ENCODE measurements at regions not wholly inside any gene's neighbourhood (a gene's known extent, or its start where the extent isn't known, plus 50 kb on each side); places are given as distances from the start of the nearest gene placed in this dataset.

DNA sequence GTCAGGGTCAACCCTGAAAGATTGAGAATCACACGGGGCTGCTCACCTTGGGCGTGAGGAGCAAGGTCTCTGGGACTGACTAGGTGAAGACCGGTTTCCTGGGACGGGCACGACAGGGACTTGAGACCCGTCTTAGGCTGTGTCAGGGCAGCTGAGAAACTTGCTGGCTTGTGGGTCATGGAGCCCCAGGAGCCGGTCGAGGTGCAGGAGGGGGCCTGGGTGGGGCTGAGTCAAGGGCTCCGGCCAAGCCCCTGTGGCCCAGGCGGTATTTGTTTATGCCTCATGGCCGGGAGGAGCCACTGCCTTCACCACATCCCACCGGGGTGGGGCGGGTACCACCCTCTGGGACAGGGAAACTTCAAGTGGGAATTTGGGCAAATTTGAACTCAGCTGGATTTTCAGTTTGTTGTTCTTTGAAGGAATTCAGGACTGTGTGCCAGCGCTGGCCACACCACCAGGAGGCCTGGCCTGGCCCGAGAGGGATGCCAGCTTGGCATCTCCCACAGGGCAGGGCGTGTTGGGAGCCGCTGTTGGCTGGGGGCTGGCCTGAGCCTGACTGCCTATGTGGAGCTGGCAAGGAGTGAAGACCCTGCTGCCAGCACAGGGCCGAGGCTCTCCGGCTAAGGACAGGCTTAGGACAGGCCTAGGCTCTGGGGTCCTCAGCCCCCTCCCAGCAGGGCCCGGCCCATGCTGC is 116.1 kb downstream of the METRNL start:
- H4K20me1 ChIP-seq (ENCODE audit: insufficient read depth, low read length) = no peaks in the 10 kb centered on the region
- TF ChIP-seq, protein P1, sequence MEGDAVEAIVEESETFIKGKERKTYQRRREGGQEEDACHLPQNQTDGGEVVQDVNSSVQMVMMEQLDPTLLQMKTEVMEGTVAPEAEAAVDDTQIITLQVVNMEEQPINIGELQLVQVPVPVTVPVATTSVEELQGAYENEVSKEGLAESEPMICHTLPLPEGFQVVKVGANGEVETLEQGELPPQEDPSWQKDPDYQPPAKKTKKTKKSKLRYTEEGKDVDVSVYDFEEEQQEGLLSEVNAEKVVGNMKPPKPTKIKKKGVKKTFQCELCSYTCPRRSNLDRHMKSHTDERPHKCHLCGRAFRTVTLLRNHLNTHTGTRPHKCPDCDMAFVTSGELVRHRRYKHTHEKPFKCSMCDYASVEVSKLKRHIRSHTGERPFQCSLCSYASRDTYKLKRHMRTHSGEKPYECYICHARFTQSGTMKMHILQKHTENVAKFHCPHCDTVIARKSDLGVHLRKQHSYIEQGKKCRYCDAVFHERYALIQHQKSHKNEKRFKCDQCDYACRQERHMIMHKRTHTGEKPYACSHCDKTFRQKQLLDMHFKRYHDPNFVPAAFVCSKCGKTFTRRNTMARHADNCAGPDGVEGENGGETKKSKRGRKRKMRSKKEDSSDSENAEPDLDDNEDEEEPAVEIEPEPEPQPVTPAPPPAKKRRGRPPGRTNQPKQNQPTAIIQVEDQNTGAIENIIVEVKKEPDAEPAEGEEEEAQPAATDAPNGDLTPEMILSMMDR (IDR thresholded peaks at IDR 0.05; ENCODE audit: insufficient read depth, low read depth, low read length) = no peak
- TF ChIP-seq EZH2 (IDR thresholded peaks at IDR 0.05; ENCODE audit: insufficient read depth, low read length) = no peak
- peaks cover 18% of the 10 kb centered on the region for H3K27me3 Mint-ChIP-seq (ENCODE audit: low read depth, unreplicated experiment)
- no peak overlapping the region for H3K4me3 Mint-ChIP-seq (ENCODE audit: unreplicated experiment)
- H3K4me2 ChIP-seq (ENCODE audit: low read length) = peak overlapping the region; percentile 36
- H3K4me1 ChIP-seq (ENCODE audit: insufficient read depth, low read length) = peaks cover 34% of the 10 kb centered on the region
- H3K79me2 ChIP-seq (ENCODE audit: insufficient read depth, low read length) = no peaks in the 10 kb centered on the region
- FAIRE-seq (no peak), DNase-seq (ENCODE audit: low read depth) (no peak)
- peaks cover 6% of the 10 kb centered on the region for H3K9me3 Mint-ChIP-seq (ENCODE audit: unreplicated experiment)
- no peaks in the 10 kb centered on the region for H3K36me3 Mint-ChIP-seq (ENCODE audit: low read depth, unreplicated experiment)
- no peak overlapping the region for H3K27ac Mint-ChIP-seq (ENCODE audit: unreplicated experiment)
- no peak overlapping the region for H3K4me3 ChIP-seq (ENCODE audit: insufficient read depth, low read depth, low read length)
- no peaks in the 10 kb centered on the region for H3K4me1 Mint-ChIP-seq (ENCODE audit: low read depth, unreplicated experiment)
- H3K27me3 ChIP-seq (ENCODE audit: insufficient read depth, low read length) = no peaks in the 10 kb centered on the region
- H3K9me3 ChIP-seq (ENCODE audit: insufficient read depth, low read depth, low read length) = no peaks in the 10 kb centered on the region
- no peaks in the 10 kb centered on the region for H3K36me3 ChIP-seq (ENCODE audit: insufficient read depth, low read length)
- peak overlapping the region; percentile 33 for H3K9ac ChIP-seq (ENCODE audit: low read length)
- H3K27ac ChIP-seq (ENCODE audit: low read depth, low read length) = peak overlapping the region; percentile 53
- H2AFZ ChIP-seq (ENCODE audit: low read depth, low read length) = no peak overlapping the region

DNA sequence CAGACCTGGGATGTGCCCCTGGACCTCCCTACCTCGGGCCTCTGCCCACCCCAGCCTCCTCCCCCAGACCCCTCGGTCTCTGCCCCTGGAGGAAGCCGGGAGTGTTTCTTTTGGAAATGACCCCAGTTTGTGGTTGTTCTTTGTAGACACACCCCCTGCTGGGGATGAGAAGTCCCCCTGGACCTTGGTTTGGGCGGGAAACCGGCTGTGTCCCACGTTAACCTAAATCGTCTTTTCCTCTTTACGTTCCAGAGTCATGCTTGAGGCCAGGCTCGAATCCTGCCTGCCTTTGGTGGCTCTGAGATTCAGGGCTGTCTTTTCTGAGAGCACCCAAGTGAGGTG is 116.6 kb downstream of the METRNL start:
- H3K4me1 Mint-ChIP-seq (ENCODE audit: low read depth, unreplicated experiment) = no peaks in the 10 kb centered on the region
- peaks cover 6% of the 10 kb centered on the region for H3K9me3 Mint-ChIP-seq (ENCODE audit: unreplicated experiment)
- H3K36me3 ChIP-seq (ENCODE audit: insufficient read depth, low read length) = no peaks in the 10 kb centered on the region
- peak overlapping the region; percentile 36 for H3K4me2 ChIP-seq (ENCODE audit: low read length)
- DNase-seq (ENCODE audit: low read depth) (peak; percentile 46), FAIRE-seq (no peak)
- no peaks in the 10 kb centered on the region for H4K20me1 ChIP-seq (ENCODE audit: insufficient read depth, low read length)
- peaks cover 21% of the 10 kb centered on the region for H3K27me3 Mint-ChIP-seq (ENCODE audit: low read depth, unreplicated experiment)
- H3K27me3 ChIP-seq (ENCODE audit: insufficient read depth, low read length) = no peaks in the 10 kb centered on the region
- no peaks in the 10 kb centered on the region for H3K36me3 Mint-ChIP-seq (ENCODE audit: low read depth, unreplicated experiment)
- H3K4me3 Mint-ChIP-seq (ENCODE audit: unreplicated experiment) = no peak overlapping the region
- peaks cover 37% of the 10 kb centered on the region for H3K4me1 ChIP-seq (ENCODE audit: insufficient read depth, low read length)
- H3K4me3 ChIP-seq (ENCODE audit: insufficient read depth, low read depth, low read length) = no peak overlapping the region
- peak overlapping the region; percentile 53 for H3K27ac ChIP-seq (ENCODE audit: low read depth, low read length)
- H3K27ac Mint-ChIP-seq (ENCODE audit: unreplicated experiment) = no peak overlapping the region
- peak overlapping the region; percentile 33 for H3K9ac ChIP-seq (ENCODE audit: low read length)
- no peak overlapping the region for H2AFZ ChIP-seq (ENCODE audit: low read depth, low read length)
- no peaks in the 10 kb centered on the region for H3K9me3 ChIP-seq (ENCODE audit: insufficient read depth, low read depth, low read length)
- no peaks in the 10 kb centered on the region for H3K79me2 ChIP-seq (ENCODE audit: insufficient read depth, low read length)
- TF ChIP-seq, protein P1 (IDR thresholded peaks at IDR 0.05; ENCODE audit: insufficient read depth, low read depth, low read length) = no peak
- TF ChIP-seq EZH2 (IDR thresholded peaks at IDR 0.05; ENCODE audit: insufficient read depth, low read length) = no peak

DNA sequence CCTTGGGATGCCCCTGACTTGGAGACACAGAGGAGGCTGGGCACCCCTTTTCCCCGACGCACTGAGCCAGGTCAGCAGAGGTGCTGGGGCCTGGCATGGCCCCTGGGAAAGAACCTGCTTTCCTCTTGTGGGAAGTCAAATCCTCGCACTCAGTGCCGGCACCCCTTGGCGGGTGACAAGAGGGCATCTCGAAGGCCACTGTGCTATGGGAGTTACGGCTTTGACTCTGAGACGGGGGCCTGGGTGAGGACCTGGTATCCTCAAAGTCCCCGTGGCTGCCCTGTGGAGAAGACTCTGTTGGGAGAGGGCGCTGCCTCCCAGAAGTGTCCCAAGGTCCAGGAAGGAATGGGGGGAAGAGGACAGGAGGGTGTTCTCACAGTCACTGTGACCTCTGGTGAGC is 117.0 kb downstream of the METRNL start:
- H3K4me2 ChIP-seq (ENCODE audit: low read length) = no peak overlapping the region
- H3K4me3 ChIP-seq (ENCODE audit: insufficient read depth, low read depth, low read length) = no peak overlapping the region
- H3K27ac Mint-ChIP-seq (ENCODE audit: unreplicated experiment) = no peak overlapping the region
- H3K79me2 ChIP-seq (ENCODE audit: insufficient read depth, low read length) = no peaks in the 10 kb centered on the region
- no peak overlapping the region for H2AFZ ChIP-seq (ENCODE audit: low read depth, low read length)
- H3K9ac ChIP-seq (ENCODE audit: low read length) = peak overlapping the region; percentile 33
- peaks cover 23% of the 10 kb centered on the region for H3K27me3 Mint-ChIP-seq (ENCODE audit: low read depth, unreplicated experiment)
- no peaks in the 10 kb centered on the region for H4K20me1 ChIP-seq (ENCODE audit: insufficient read depth, low read length)
- FAIRE-seq = no peak
- no peaks in the 10 kb centered on the region for H3K9me3 ChIP-seq (ENCODE audit: insufficient read depth, low read depth, low read length)
- no peak overlapping the region for H3K4me3 Mint-ChIP-seq (ENCODE audit: unreplicated experiment)
- peaks cover 37% of the 10 kb centered on the region for H3K4me1 ChIP-seq (ENCODE audit: insufficient read depth, low read length)
- H3K36me3 Mint-ChIP-seq (ENCODE audit: low read depth, unreplicated experiment) = no peaks in the 10 kb centered on the region
- TF ChIP-seq, protein P1 (IDR thresholded peaks at IDR 0.05; ENCODE audit: insufficient read depth, low read depth, low read length) = no peak
- no peak for TF ChIP-seq EZH2 (IDR thresholded peaks at IDR 0.05; ENCODE audit: insufficient read depth, low read length)
- no peak for DNase-seq (ENCODE audit: low read depth)
- no peak overlapping the region for H3K27ac ChIP-seq (ENCODE audit: low read depth, low read length)
- H3K27me3 ChIP-seq (ENCODE audit: insufficient read depth, low read length) = no peaks in the 10 kb centered on the region
- H3K9me3 Mint-ChIP-seq (ENCODE audit: unreplicated experiment) = peaks cover 6% of the 10 kb centered on the region
- H3K36me3 ChIP-seq (ENCODE audit: insufficient read depth, low read length) = no peaks in the 10 kb centered on the region
- no peaks in the 10 kb centered on the region for H3K4me1 Mint-ChIP-seq (ENCODE audit: low read depth, unreplicated experiment)

Measured in astrocyte (in vitro differentiated cells and primary cell).